ENCODE measurements at regions not wholly inside any gene's neighbourhood (a gene's known extent, or its start where the extent isn't known, plus 50 kb on each side); places are given as distances from the start of the nearest gene placed in this dataset.
"Not testable (repeated sequence)": the region's sequence is repeated elsewhere in the genome, so short reads cannot be mapped to it uniquely, and the experiment has no call there.

DNA sequence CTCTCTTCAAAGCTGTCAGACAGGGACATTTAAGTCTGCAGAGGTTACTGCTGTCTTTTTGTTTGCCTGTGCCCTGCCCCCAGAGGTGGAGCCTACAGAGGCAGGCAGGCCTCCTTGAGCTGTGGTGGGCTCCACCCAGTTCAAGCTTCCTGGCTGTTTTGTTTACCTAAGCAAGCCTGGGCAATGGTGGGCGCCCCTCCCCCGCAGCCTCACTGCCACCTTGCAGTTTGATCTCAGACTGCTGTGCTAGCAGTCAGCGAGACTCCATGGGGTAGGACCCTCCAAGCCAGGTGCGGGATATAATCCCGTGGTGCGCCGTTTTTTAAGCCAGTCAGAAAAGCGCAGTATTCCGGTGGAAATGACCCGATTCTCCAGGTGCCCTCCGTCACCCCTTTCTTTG, 454.7 kb downstream of the PDZRN4 start:
- TF ChIP-seq POLR2AphosphoS5, POLR2A (IDR thresholded peaks at IDR 0.05): not testable (repeated sequence)
- TF ChIP-seq, protein P1, sequence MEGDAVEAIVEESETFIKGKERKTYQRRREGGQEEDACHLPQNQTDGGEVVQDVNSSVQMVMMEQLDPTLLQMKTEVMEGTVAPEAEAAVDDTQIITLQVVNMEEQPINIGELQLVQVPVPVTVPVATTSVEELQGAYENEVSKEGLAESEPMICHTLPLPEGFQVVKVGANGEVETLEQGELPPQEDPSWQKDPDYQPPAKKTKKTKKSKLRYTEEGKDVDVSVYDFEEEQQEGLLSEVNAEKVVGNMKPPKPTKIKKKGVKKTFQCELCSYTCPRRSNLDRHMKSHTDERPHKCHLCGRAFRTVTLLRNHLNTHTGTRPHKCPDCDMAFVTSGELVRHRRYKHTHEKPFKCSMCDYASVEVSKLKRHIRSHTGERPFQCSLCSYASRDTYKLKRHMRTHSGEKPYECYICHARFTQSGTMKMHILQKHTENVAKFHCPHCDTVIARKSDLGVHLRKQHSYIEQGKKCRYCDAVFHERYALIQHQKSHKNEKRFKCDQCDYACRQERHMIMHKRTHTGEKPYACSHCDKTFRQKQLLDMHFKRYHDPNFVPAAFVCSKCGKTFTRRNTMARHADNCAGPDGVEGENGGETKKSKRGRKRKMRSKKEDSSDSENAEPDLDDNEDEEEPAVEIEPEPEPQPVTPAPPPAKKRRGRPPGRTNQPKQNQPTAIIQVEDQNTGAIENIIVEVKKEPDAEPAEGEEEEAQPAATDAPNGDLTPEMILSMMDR (IDR thresholded peaks at IDR 0.05 in 8 of 11, conservative IDR thresholded peaks at IDR 0.05 in 3 of 11) = not testable (repeated sequence)
